ENCODE measurements at regions not wholly inside any gene's neighbourhood (a gene's known extent, or its start where the extent isn't known, plus 50 kb on each side); places are given as distances from the start of the nearest gene placed in this dataset.

DNA sequence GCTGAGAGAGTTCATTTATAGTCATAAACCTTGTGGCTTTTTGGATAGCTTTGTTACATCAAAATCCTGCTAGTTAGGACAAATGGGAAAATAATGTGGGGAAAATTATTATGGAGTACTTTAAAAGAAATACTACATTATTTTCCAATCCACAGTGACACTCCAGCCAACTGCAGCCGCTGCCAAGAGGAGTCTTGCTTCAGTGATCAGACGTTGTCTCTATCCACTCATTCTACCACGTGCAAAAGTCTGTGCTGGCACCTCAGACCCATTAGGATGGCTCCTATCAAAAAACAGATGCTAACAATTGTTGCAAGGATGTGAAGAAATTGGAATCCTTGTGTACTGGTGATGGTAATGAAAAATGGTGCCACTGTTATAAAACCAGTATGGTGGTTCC lies 128.6 kb upstream of the IQSEC1 start:
- no peak for TF ChIP-seq CTCF (IDR thresholded peaks at IDR 0.05; ENCODE audit: low read depth, low read length)
- TF ChIP-seq, protein P1, sequence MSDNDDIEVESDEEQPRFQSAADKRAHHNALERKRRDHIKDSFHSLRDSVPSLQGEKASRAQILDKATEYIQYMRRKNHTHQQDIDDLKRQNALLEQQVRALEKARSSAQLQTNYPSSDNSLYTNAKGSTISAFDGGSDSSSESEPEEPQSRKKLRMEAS (IDR thresholded peaks at IDR 0.05; ENCODE audit: low read depth, low read length) = no peak
- no peak for TF ChIP-seq POLR2A (IDR thresholded peaks at IDR 0.05; ENCODE audit: extremely low read depth, insufficient read length)
- TF ChIP-seq MYC (IDR thresholded peaks at IDR 0.05; ENCODE audit: low read depth, low read length) = no peak

All from NB4 (cell line).